Neural progenitor cell (in vitro differentiated cells): ENCODE measurements at regions not wholly inside any gene's neighbourhood (a gene's known extent, or its start where the extent isn't known, plus 50 kb on each side); places are given as distances from the start of the nearest gene placed in this dataset.

Experiments
- CTCF ChIP-seq: fragments of 200-600 bp; sonication (generic); IDR thresholded peaks from 2 replicates; pipeline ENCODE4 v1.5.1; 2017; ENCODE audit warnings: antibody characterized with exemption, mild to moderate bottlenecking
- EZH2 ChIP-seq: fragments of 200-600 bp; sonication (generic); IDR thresholded peaks from 2 replicates; pipeline ENCODE4 v1.6.1; 2017; ENCODE audit warnings: antibody characterized with exemption, mild to moderate bottlenecking, moderate library complexity

DNA sequence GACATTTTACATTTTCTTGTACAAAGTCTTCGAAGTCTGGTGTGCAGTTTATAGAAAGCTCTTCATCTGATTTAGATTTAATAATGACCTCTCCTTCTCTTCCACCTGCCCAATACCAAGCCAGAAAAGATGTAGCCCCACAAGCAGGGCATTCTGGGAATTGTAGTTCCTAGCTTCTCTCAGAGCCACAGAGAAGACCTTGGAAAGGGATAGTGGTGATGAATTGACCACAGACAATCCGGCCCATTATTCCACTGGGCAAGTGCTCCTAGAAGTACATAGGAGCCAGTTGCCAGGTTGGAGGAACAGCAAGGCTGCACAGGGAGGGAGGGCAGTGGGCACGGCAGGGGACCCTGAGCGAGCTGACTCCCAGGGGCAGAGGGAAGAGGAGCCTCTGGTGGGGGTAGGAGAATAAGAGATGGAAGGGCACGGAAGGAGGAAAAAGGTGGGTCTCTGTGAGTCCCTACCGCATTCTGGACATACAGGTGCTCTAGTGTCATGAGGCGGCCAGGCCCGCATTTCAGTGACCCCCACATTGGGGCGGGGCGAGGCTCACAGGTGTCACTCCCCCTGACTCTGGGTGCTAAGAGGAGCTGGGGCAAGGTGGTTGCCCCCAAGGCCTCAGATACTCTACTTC, 152.5 kb upstream of the HAAO start:
- TF ChIP-seq CTCF = no peak
- no peak for TF ChIP-seq EZH2
